DMS53 (cell line): ENCODE measurements at regions not wholly inside any gene's neighbourhood (a gene's known extent, or its start where the extent isn't known, plus 50 kb on each side); places are given as distances from the start of the nearest gene placed in this dataset.

Experiments
- DNase-seq: peaks from one replicate; lab custom pipeline; 2025; lab: John Stamatoyannopoulos, UW

GRCh38 chr4:125140966-125141495 lies 173.7 kb upstream of the FAT4 start:
- no peak for DNase-seq

GRCh38 chr4:125135652-125136051 lies 179.1 kb upstream of the FAT4 start:
- DNase-seq, result no peak

- DNase-seq, result no peak
These were observed 182.0 kb upstream of the FAT4 start for GRCh38 chr4:125132729-125133128.

- DNase-seq, result no peak
These were observed 182.7 kb upstream of the FAT4 start for GRCh38 chr4:125131891-125132680.

- DNase-seq, result no peak
These were observed 189.5 kb upstream of the FAT4 start for GRCh38 chr4:125125276-125125675.

GRCh38 chr4:125123570-125124109 lies 191.1 kb upstream of the FAT4 start:
- DNase-seq, result no peak

- DNase-seq, result no peak
These were observed 193.2 kb upstream of the FAT4 start for GRCh38 chr4:125121581-125121980.

GRCh38 chr4:125116431-125116830 lies 198.3 kb upstream of the FAT4 start:
- DNase-seq, result no peak

GRCh38 chr4:125115941-125116340 lies 198.8 kb upstream of the FAT4 start:
- no peak for DNase-seq

- DNase-seq, result no peak
These were observed 199.3 kb upstream of the FAT4 start for GRCh38 chr4:125115476-125115875.

- DNase-seq, result no peak
These were observed 202.2 kb upstream of the FAT4 start for GRCh38 chr4:125112536-125112935.

GRCh38 chr4:125111323-125111722 lies 203.4 kb upstream of the FAT4 start:
- no peak for DNase-seq

GRCh38 chr4:125105561-125105960 lies 209.2 kb upstream of the FAT4 start:
- DNase-seq, result no peak

GRCh38 chr4:125104616-125105015 lies 210.1 kb upstream of the FAT4 start:
- DNase-seq, result no peak

- DNase-seq, result no peak
These were observed 213.0 kb upstream of the FAT4 start for GRCh38 chr4:125101719-125102118.

GRCh38 chr4:125097729-125098128 lies 217.0 kb upstream of the FAT4 start:
- DNase-seq, result no peak

GRCh38 chr4:125096662-125097061 lies 218.1 kb upstream of the FAT4 start:
- DNase-seq, result peak; percentile 60

- DNase-seq, result no peak
These were observed 223.2 kb upstream of the FAT4 start for GRCh38 chr4:125091541-125091940.

- no peak for DNase-seq
These were observed 223.7 kb upstream of the FAT4 start for GRCh38 chr4:125091101-125091500.

GRCh38 chr4:125084608-125085007 lies 230.1 kb upstream of the FAT4 start:
- no peak for DNase-seq

GRCh38 chr4:125082729-125083417 lies 231.9 kb upstream of the FAT4 start:
- no peak for DNase-seq

- DNase-seq, result no peak
These were observed 242.5 kb upstream of the FAT4 start for GRCh38 chr4:125072269-125072668.

GRCh38 chr4:125070861-125071260 lies 243.9 kb upstream of the FAT4 start:
- peak; percentile 68 for DNase-seq
